CD4-positive, alpha-beta T cell (primary cell): ENCODE measurements at regions not wholly inside any gene's neighbourhood (a gene's known extent, or its start where the extent isn't known, plus 50 kb on each side); places are given as distances from the start of the nearest gene placed in this dataset.

Source experiments
- ATAC-seq: fragments of 200-7000 bp; cut with Tn5 transposase; one replicate; pipeline ENCODE4 v1.10.0; 2022; ENCODE audit warnings: mild to moderate bottlenecking; ENCODE audit not compliant: poor library complexity
- CTCF ChIA-PET: fragments of 350-600 bp; sonication (Branson Sonifier 250); formaldehyde crosslinking; loops from one replicate; lab custom pipeline; 2021; ENCODE audit warnings: antibody characterized with exemption, inconsistent platforms; lab: Charles Lee
- POLR2A ChIA-PET: fragments of 350-600 bp; sonication (Branson Sonifier 250); formaldehyde crosslinking; loops from one replicate; lab custom pipeline; 2021; ENCODE audit warnings: antibody characterized with exemption, inconsistent platforms; lab: Charles Lee
- DNase-seq, 14 experiments: peaks; one replicate each; pipeline ENCODE4 v3.0.0-alpha.2; 2013 to 2020; ENCODE audit warnings: mixed read lengths in 2 of 14
- H3K27ac ChIP-seq, 2 donors: one replicate each; pipeline versions ENCODE4 v1.5.1 to v1.7.0; 2013; ENCODE audit warnings: low read length in 2 of 2, low read depth in 1 of 2, mild to moderate bottlenecking in 1 of 2
- H3K27me3 ChIP-seq, 2 experiments: 1 replicate in 1 of 2; 2 replicates in 1 of 2; pipeline versions ENCODE4 v1.6.1 to v1.7.0; 2013; ENCODE audit warnings: low read length in 2 of 2, control low read depth in 1 of 2, mild to moderate bottlenecking in 1 of 2, moderate library complexity in 1 of 2; ENCODE audit not compliant: insufficient read depth in 2 of 2, control insufficient read depth in 1 of 2
- H3K36me3 ChIP-seq: one replicate; pipeline ENCODE4 v1.6.1; 2013; ENCODE audit warnings: low read length, control low read depth; ENCODE audit not compliant: insufficient read depth
- H3K4me1 ChIP-seq: one replicate; pipeline ENCODE4 v1.6.1; 2013; ENCODE audit warnings: low read length, control low read depth; ENCODE audit not compliant: insufficient read depth
- H3K4me3 ChIP-seq: one replicate; pipeline ENCODE4 v1.5.1; 2013; ENCODE audit warnings: mild to moderate bottlenecking, low read length, moderate library complexity
- H3K9me3 ChIP-seq, 2 experiments: 1 replicate in 1 of 2; 2 replicates in 1 of 2; pipeline versions ENCODE4 v1.6.1 to v1.7.0; 2013; ENCODE audit warnings: low read length in 2 of 2, mild to moderate bottlenecking in 2 of 2, control low read depth in 1 of 2, moderate library complexity in 1 of 2; ENCODE audit not compliant: control insufficient read depth in 1 of 2, insufficient read depth in 1 of 2
- H3K27ac Mint-ChIP-seq: one replicate; pipeline ENCODE4 v1.8.0; 2020; ENCODE audit warnings: mixed read lengths
- H3K27me3 Mint-ChIP-seq: one replicate; pipeline ENCODE4 v1.8.0; 2021; ENCODE audit warnings: mixed read lengths
- H3K36me3 Mint-ChIP-seq: one replicate; pipeline ENCODE4 v1.8.0; 2021; ENCODE audit warnings: low read depth, mixed read lengths
- H3K4me1 Mint-ChIP-seq: one replicate; pipeline ENCODE4 v1.8.0; 2021; ENCODE audit warnings: low read depth, mixed read lengths
- H3K4me3 Mint-ChIP-seq: one replicate; pipeline ENCODE4 v1.8.0; 2020; ENCODE audit warnings: mild to moderate bottlenecking, mixed read lengths
- H3K9me3 Mint-ChIP-seq: one replicate; pipeline ENCODE4 v1.8.0; 2020; ENCODE audit warnings: mixed read lengths
- intact Hi-C, 2 experiments: fragments of 100-400 bp; cut with DNase I in 1 of 2; cut with micrococcal nuclease in 1 of 2; formaldehyde crosslinking; loops; one replicate each; pipeline versions ENCODE4 v1.15.1 to v1.9.0; 2023 to 2025; cut with DNase I, micrococcal nuclease
- TF ChIP-seq, protein P1 (sequence below): fragments of 200-600 bp; IDR thresholded peaks from one replicate; pipeline ENCODE4 v1.8.0; 2022; ENCODE audit warnings: antibody characterized with exemption, mild to moderate bottlenecking

DNA sequence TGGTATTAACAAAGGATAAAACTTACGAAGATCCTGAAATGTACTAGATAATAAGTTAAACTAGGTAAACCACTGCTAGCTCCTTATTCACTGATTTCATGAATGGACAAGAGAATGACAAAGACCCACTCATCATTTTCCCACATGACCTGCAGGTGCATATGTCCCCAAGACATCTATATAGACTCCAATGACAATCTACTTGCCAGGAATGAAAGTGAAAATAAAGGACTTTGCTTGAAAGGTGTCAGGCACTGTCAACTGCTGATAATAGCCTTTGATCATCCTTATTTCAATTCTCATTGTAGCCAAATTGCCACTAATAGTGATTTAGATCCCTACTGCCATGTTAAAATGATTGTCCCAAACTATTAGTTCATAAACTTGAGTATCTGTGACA lies 321.8 kb downstream of the HACE1 start:
- H3K27me3 ChIP-seq = no peaks in the 10 kb centered on the region
- H3K4me3 ChIP-seq = no peak overlapping the region
- TF ChIP-seq, protein P1, sequence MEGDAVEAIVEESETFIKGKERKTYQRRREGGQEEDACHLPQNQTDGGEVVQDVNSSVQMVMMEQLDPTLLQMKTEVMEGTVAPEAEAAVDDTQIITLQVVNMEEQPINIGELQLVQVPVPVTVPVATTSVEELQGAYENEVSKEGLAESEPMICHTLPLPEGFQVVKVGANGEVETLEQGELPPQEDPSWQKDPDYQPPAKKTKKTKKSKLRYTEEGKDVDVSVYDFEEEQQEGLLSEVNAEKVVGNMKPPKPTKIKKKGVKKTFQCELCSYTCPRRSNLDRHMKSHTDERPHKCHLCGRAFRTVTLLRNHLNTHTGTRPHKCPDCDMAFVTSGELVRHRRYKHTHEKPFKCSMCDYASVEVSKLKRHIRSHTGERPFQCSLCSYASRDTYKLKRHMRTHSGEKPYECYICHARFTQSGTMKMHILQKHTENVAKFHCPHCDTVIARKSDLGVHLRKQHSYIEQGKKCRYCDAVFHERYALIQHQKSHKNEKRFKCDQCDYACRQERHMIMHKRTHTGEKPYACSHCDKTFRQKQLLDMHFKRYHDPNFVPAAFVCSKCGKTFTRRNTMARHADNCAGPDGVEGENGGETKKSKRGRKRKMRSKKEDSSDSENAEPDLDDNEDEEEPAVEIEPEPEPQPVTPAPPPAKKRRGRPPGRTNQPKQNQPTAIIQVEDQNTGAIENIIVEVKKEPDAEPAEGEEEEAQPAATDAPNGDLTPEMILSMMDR = no peak
- no peaks in the 10 kb centered on the region for H3K9me3 ChIP-seq
- H3K4me1 ChIP-seq = no peaks in the 10 kb centered on the region
- H3K27ac ChIP-seq = no peak overlapping the region
- no peaks in the 10 kb centered on the region for H3K4me1 Mint-ChIP-seq
- no peaks in the 10 kb centered on the region for H3K27me3 Mint-ChIP-seq
- no peak overlapping the region for H3K27ac Mint-ChIP-seq
- no peaks in the 10 kb centered on the region for H3K36me3 ChIP-seq
- ChIA-PET CTCF (no interaction called here), POLR2A (no interaction called here)
- H3K9me3 Mint-ChIP-seq = no peaks in the 10 kb centered on the region
- H3K4me3 Mint-ChIP-seq = no peak overlapping the region
- no peaks in the 10 kb centered on the region for H3K36me3 Mint-ChIP-seq
- no peak for ATAC-seq
- DNase-seq = no peak
- intact Hi-C loops = no loop called here

DNA sequence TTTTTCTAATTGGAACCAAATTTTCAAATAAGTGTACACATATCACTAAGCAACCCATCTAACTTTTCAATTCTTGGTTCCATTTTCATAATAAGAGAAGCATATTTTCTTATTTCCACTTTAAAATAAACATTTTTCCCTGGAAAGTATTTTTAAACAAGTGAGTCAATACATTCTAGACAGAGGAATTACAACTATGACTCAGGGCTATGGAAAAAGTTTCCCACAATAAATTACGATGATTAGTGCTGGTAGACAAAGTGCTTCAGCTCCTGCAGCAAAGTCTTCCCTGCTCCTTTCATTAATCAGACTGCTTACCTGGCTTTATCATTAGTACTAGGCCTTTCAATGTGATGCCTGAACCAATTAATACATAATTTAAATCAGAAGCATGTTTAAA lies 322.5 kb downstream of the HACE1 start:
- Histone ChIP-seq H3K36me3 (no peaks in the 10 kb centered on the region), H3K4me3 (no peak overlapping the region), H3K4me1 (no peaks in the 10 kb centered on the region), H3K27ac (no peak overlapping the region), H3K9me3 (no peaks in the 10 kb centered on the region), H3K27me3 (no peaks in the 10 kb centered on the region)
- Mint-ChIP-seq H3K4me1 (no peaks in the 10 kb centered on the region), H3K9me3 (no peaks in the 10 kb centered on the region), H3K27me3 (no peaks in the 10 kb centered on the region), H3K27ac (no peak overlapping the region), H3K4me3 (no peak overlapping the region), H3K36me3 (no peaks in the 10 kb centered on the region)
- POLR2A ChIA-PET = no interaction called here
- DNase-seq = no peak
- CTCF ChIA-PET = no interaction called here
- intact Hi-C loops = no loop called here
- TF ChIP-seq, protein P1 = no peak
- no peak for ATAC-seq

DNA sequence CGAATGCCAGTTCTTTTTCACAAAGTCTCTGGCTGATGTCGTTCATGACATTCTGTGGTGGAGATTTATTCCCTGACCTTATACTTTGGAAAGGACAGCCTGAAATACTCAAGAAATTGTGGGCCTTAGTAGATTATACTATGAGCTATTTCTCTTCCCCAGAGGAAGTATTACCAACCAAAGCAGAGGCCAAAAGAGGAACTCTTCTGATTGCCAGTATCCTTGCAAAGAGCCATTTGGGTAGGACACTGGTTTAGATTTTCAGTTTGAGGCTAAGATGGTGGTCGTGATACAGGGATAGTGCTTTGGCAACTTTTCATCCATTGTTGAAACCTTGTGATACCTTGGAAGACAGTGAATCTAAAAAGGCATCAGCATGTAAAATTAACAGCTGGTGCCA lies 327.3 kb downstream of the HACE1 start:
- ATAC-seq (no peak), DNase-seq (no peak)
- Mint-ChIP-seq H3K4me3 (no peak overlapping the region), H3K27me3 (no peaks in the 10 kb centered on the region), H3K4me1 (no peaks in the 10 kb centered on the region), H3K9me3 (no peaks in the 10 kb centered on the region), H3K27ac (no peak overlapping the region), H3K36me3 (no peaks in the 10 kb centered on the region)
- Histone ChIP-seq H3K27me3 (no peaks in the 10 kb centered on the region), H3K36me3 (no peaks in the 10 kb centered on the region), H3K27ac (no peak overlapping the region), H3K9me3 (no peaks in the 10 kb centered on the region), H3K4me1 (no peaks in the 10 kb centered on the region), H3K4me3 (no peak overlapping the region)
- intact Hi-C loops = no loop called here
- ChIA-PET CTCF (interaction anchor here (1.1 kb wide), 1 partner anchor 17 kb away, joined by 3 read pairs; no protein-coding TSS in a partner anchor), POLR2A (no interaction called here)
- TF ChIP-seq, protein P1 = no peak
